ENCODE measurements at regions not wholly inside any gene's neighbourhood (a gene's known extent, or its start where the extent isn't known, plus 50 kb on each side); places are given as distances from the start of the nearest gene placed in this dataset.
A peak's percentile ranks its signal among the peaks of the same experiment; 100 is the strongest.

DNA sequence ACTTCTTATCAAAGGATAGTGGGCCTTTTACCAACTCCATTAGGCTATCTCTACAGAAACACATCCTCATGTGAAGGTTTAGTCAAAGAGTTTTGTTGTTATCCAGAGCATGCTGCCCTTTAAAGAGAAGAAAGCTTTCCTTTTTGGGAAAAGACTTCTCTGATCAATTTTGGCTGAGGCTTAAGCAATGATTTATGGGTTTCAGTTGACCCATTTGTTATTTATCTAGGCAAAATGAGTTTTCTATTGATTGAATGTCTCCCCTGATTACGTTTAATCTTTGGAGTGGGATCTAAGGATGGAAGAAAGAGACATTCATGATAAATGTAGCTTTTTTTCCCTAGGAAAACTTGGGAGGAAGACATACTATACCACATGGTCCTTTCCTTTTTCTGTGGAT, 326.6 kb upstream of the JAG1 start (continued):
- TF ChIP-seq ZNF557 (CRISPR knock-in tag; IDR thresholded peaks at IDR 0.05) (no peak), ZNF619 (CRISPR knock-in tag; IDR thresholded peaks at IDR 0.05) (no peak), HOXA5 (CRISPR knock-in tag; IDR thresholded peaks at IDR 0.05) (no peak)

- H3K36me3 ChIP-seq (replicated peaks in 1 of 2; ENCODE audit: control insufficient read depth in 1 of 2, insufficient read depth in 2 of 2, low read length in 2 of 2) = no peaks in the 10 kb centered on the region
- WGBS (ENCODE audit: low lambda C conversion rate) = 39% methylated on average over 4 of the region's 4 CpGs
- ATAC-seq (no peak), FAIRE-seq (no peak), DNase-seq (ENCODE audit: low spot score) (no peak)
- ChIA-PET POLR2A (no interaction called here), CTCF (ENCODE audit: low intra/inter-chr PET ratio, low total read pairs) (no interaction called here)
- no peaks in the 10 kb centered on the region for H4K20me1 ChIP-seq (ENCODE audit: insufficient read depth, low read length)
- H3K79me2 ChIP-seq (ENCODE audit: insufficient read depth, low read length) = no peaks in the 10 kb centered on the region
- H3K9ac ChIP-seq (ENCODE audit: insufficient read depth, low read depth, low read length) = no peak overlapping the region
- H3K4me2 ChIP-seq (ENCODE audit: low read depth, low read length) = no peak overlapping the region
- TF ChIP-seq ZNF768 (CRISPR knock-in tag; IDR thresholded peaks at IDR 0.05) (no peak), ZNF431 (CRISPR knock-in tag; IDR thresholded peaks at IDR 0.05; ENCODE audit: borderline replicate concordance, low read depth) (no peak), MAX (IDR thresholded peaks at IDR 0.05) (no peak), ZNF451 (CRISPR knock-in tag; IDR thresholded peaks at IDR 0.05) (no peak)
- no peak overlapping the region for H3K27ac ChIP-seq (ENCODE audit: extremely low read length, insufficient read depth, low read length)
- H3K9me3 ChIP-seq (ENCODE audit: low read length) = no peaks in the 10 kb centered on the region
- intact Hi-C loops (cut with micrococcal nuclease; ENCODE audit: unreplicated experiment) (no loop called here), in situ Hi-C loops (cut with HindIII; ENCODE audit: extremely low pct_ligation_motif_present, low pct_unique_long_range_greater_than_20kb) (no loop called here)
- H3K4me1 ChIP-seq (ENCODE audit: insufficient read depth, low read length) = no peaks in the 10 kb centered on the region
- BruUV-seq (replicated peaks) = no TSS peak
- H2AFZ ChIP-seq (ENCODE audit: low read length) = no peak overlapping the region
- H3K27me3 ChIP-seq (ENCODE audit: control insufficient read depth in 1 of 2, insufficient read depth in 2 of 2, low read length in 2 of 2) = no peaks in the 10 kb centered on the region; a peak in 1 of 5 replicates
- no peak overlapping the region for H3K4me3 ChIP-seq (replicated peaks in 1 of 3; ENCODE audit: insufficient read depth in 1 of 3, low read depth in 2 of 3, low read length in 3 of 3)
Observed at GRCh38 chr20:11001302-11001701, 327.5 kb upstream of the JAG1 start.

DNA sequence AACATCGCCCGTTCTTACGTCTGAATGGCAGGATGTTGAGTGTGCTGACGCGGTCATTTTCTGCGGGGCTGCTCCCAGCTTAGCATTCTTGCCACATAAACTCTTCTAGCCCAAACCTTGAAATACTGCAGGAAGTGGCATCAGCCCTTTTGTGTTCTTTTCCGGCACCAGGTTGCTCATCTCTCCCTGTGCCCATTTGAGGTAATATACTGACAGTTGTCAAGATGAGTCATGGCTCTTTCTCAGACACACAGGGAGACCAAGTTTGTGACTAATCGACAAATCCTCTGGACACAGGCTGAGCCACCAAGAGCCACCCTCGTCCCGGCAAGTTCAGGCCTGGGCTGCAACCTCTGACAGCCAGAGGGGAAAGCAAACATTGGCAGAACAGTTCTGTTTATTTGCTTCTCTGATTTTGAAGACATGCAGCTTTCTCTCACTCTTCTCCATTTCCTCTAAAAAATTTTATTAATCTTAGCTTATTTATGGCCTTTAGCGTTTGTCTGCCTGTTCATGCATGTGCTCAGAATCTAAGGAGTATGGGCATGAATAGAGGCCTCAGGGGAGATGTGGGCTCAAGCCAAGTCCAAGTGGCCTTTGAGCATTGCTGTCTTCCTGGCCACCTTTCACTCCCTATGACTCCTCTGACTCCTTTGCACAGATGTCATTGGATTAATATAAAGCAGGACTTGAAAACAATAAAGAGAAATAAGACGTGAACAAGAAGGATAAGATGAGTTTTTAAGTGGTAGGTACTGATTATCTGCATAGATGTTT, 328.2 kb upstream of the JAG1 start:
- peak; percentile 81 for ATAC-seq
- intact Hi-C loops (cut with micrococcal nuclease; ENCODE audit: unreplicated experiment) (no loop called here), in situ Hi-C loops (cut with HindIII; ENCODE audit: extremely low pct_ligation_motif_present, low pct_unique_long_range_greater_than_20kb) (no loop called here)
- no peak overlapping the region for H3K4me2 ChIP-seq (ENCODE audit: low read depth, low read length)
- H3K4me1 ChIP-seq (ENCODE audit: insufficient read depth, low read length) = no peaks in the 10 kb centered on the region
- H3K27me3 ChIP-seq (ENCODE audit: control insufficient read depth in 1 of 2, insufficient read depth in 2 of 2, low read length in 2 of 2) = no peaks in the 10 kb centered on the region; a peak in 1 of 5 replicates
- H3K4me3 ChIP-seq (replicated peaks in 1 of 3; ENCODE audit: insufficient read depth in 1 of 3, low read depth in 2 of 3, low read length in 3 of 3) = no peak overlapping the region
- no peaks in the 10 kb centered on the region for H3K79me2 ChIP-seq (ENCODE audit: insufficient read depth, low read length)
- no peak overlapping the region for H3K27ac ChIP-seq (ENCODE audit: extremely low read length, insufficient read depth, low read length)
- peak; percentile 74 for DNase-seq (ENCODE audit: low spot score)
- no peak overlapping the region for H2AFZ ChIP-seq (ENCODE audit: low read length)
- FAIRE-seq = no peak
- ChIA-PET POLR2A (no interaction called here), CTCF (ENCODE audit: low intra/inter-chr PET ratio, low total read pairs) (no interaction called here)
- 37% methylated on average over 12 of the region's 12 CpGs for WGBS (ENCODE audit: low lambda C conversion rate)
- H4K20me1 ChIP-seq (ENCODE audit: insufficient read depth, low read length) = no peaks in the 10 kb centered on the region
- H3K9ac ChIP-seq (ENCODE audit: insufficient read depth, low read depth, low read length) = no peak overlapping the region
- H3K9me3 ChIP-seq (ENCODE audit: low read length) = no peaks in the 10 kb centered on the region
- no TSS peak for BruUV-seq (replicated peaks)
- H3K36me3 ChIP-seq (replicated peaks in 1 of 2; ENCODE audit: control insufficient read depth in 1 of 2, insufficient read depth in 2 of 2, low read length in 2 of 2) = no peaks in the 10 kb centered on the region
- TF ChIP-seq, protein P1, sequence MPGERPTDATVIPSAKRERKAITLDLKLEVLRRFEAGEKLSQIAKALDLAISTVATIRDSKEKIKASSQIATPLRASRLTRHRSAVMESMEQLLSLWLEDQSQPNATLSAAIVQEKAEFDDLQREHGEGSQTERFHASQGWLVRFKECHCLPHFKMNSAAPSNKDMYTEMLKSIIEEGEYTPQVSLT (CRISPR knock-in tag; IDR thresholded peaks at IDR 0.05; ENCODE audit: borderline replicate concordance, low read depth) = no peak
- TF ChIP-seq, protein P2, sequence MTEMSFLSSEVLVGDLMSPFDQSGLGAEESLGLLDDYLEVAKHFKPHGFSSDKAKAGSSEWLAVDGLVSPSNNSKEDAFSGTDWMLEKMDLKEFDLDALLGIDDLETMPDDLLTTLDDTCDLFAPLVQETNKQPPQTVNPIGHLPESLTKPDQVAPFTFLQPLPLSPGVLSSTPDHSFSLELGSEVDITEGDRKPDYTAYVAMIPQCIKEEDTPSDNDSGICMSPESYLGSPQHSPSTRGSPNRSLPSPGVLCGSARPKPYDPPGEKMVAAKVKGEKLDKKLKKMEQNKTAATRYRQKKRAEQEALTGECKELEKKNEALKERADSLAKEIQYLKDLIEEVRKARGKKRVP (CRISPR knock-in tag; IDR thresholded peaks at IDR 0.05) = peak in 1 of 2 experiments; percentile 86; a peak in 2 of 4 replicates
- TF ChIP-seq ZNF282 (IDR thresholded peaks at IDR 0.05; ENCODE audit: partially characterized antibody) (no peak), ZNF317 (CRISPR knock-in tag; IDR thresholded peaks at IDR 0.05) (no peak), ZNF546 (CRISPR knock-in tag; conservative IDR thresholded peaks at IDR 0.05) (no peak), PHF8 (CRISPR knock-in tag; IDR thresholded peaks at IDR 0.05) (no peak), GABPB1 (CRISPR knock-in tag; IDR thresholded peaks at IDR 0.05) (peak; percentile 27; the same call in 1 of the 2 replicates), ZNF484 (CRISPR knock-in tag; IDR thresholded peaks at IDR 0.05; ENCODE audit: borderline replicate concordance, low read depth) (no peak), GABPA (IDR thresholded peaks at IDR 0.05; ENCODE audit: low read depth, low read length) (no peak), GABPA (CRISPR knock-in tag; IDR thresholded peaks at IDR 0.05; ENCODE audit: low read depth) (peak; percentile 65), MAFK (conservative IDR thresholded peaks at IDR 0.05 in 1 of 2, IDR thresholded peaks at IDR 0.05 in 1 of 2; ENCODE audit: low read length in 2 of 2) (peak; percentile 84)
